Kidney epithelial cell (primary cell): ENCODE measurements at regions not wholly inside any gene's neighbourhood (a gene's known extent, or its start where the extent isn't known, plus 50 kb on each side); places are given as distances from the start of the nearest gene placed in this dataset.
"Not testable (repeated sequence)": the region's sequence is repeated elsewhere in the genome, so short reads cannot be mapped to it uniquely, and the experiment has no call there.

Source experiments
- DNase-seq: peaks from one replicate; pipeline ENCODE4 v3.0.0-alpha.2; 2010; ENCODE audit warnings: low read depth
- H3K27me3 ChIP-seq: 2 replicates; pipeline ENCODE4 v1.6.0; 2011; ENCODE audit warnings: low read length; ENCODE audit not compliant: control insufficient read depth, insufficient read depth
- H3K36me3 ChIP-seq: 2 replicates; pipeline ENCODE4 v1.5.1; 2011; ENCODE audit warnings: low read length; ENCODE audit not compliant: control insufficient read depth, insufficient read depth
- H3K4me3 ChIP-seq: 2 replicates; pipeline ENCODE4 v1.5.1; 2011; ENCODE audit warnings: low read depth, mild to moderate bottlenecking, control low read depth, low read length
- TF ChIP-seq, protein P1 (sequence below): IDR thresholded peaks from 2 replicates; pipeline ENCODE4 v1.5.1; 2011; ENCODE audit warnings: mild to moderate bottlenecking, moderate library complexity, low read length, control low read depth, inconsistent platforms; ENCODE audit not compliant: insufficient read depth, poor library complexity, severe bottlenecking

DNA sequence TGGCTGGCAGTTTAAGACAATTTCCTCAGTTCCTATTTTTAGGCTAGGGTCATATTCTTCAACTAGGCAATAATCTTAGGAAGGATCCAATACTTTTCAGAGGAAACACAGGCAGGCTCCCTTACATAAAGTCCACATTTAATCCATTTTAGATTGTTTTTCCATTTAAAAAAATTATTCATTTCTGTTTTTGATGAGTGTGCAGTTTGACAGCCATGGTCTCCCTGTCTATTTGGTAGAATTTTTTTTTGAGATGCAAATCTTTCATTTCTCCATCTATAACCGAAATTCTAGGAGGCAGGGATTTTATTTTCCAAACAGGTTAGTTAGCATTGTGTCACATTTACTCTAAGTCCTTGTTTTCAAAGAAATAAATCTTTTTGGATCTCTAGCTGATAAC, 326.8 kb downstream of the PPP4R3C start:
- Histone ChIP-seq H3K27me3 (no peaks in the 10 kb centered on the region), H3K36me3 (no peaks in the 10 kb centered on the region), H3K4me3 (no peak overlapping the region)
- no peak for DNase-seq
- TF ChIP-seq, protein P1, sequence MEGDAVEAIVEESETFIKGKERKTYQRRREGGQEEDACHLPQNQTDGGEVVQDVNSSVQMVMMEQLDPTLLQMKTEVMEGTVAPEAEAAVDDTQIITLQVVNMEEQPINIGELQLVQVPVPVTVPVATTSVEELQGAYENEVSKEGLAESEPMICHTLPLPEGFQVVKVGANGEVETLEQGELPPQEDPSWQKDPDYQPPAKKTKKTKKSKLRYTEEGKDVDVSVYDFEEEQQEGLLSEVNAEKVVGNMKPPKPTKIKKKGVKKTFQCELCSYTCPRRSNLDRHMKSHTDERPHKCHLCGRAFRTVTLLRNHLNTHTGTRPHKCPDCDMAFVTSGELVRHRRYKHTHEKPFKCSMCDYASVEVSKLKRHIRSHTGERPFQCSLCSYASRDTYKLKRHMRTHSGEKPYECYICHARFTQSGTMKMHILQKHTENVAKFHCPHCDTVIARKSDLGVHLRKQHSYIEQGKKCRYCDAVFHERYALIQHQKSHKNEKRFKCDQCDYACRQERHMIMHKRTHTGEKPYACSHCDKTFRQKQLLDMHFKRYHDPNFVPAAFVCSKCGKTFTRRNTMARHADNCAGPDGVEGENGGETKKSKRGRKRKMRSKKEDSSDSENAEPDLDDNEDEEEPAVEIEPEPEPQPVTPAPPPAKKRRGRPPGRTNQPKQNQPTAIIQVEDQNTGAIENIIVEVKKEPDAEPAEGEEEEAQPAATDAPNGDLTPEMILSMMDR: no peak

DNA sequence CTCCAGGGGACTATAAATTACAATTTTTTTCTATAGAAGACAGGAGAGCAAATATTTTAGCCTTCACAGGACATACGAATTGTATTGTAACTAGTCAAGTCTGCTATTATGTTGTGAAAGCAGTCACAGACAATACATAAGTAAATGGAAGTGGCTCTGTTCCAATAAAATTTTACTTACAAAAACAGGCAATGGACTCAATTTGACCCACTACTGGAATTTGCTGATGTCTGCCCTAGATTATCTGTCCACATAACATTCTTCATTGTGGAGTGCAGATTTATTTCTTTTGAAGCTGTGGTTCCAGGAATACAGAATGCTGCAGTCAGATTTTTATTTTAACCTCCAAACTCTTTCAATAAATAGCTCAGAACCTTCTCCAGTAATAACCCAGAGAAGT, 330.3 kb downstream of the PPP4R3C start:
- no peaks in the 10 kb centered on the region for H3K27me3 ChIP-seq
- DNase-seq: no peak
- TF ChIP-seq, protein P1: no peak
- no peak overlapping the region for H3K4me3 ChIP-seq
- H3K36me3 ChIP-seq: no peaks in the 10 kb centered on the region

DNA sequence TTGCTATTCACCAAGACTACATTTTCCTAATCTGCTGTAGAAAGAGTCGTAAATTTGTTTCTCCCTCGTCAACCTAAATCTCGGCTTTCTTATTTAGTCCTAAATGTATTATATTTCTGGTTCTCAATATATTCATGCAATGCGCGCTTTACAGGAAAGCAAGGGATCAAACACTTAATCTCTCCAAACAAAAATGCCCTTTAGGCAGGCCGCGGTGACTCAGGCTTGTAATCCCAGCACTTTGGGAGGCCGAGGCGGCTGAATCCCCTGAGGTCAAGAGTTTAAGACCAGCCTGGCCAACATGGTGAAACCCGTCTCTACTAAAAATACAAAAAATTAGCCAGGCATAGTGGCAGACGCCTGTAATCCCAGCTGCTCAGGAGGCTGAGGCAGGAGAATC, 376.0 kb downstream of the PPP4R3C start:
- not testable (repeated sequence) for H3K27me3 ChIP-seq, DNase-seq, H3K36me3 ChIP-seq, H3K4me3 ChIP-seq

DNA sequence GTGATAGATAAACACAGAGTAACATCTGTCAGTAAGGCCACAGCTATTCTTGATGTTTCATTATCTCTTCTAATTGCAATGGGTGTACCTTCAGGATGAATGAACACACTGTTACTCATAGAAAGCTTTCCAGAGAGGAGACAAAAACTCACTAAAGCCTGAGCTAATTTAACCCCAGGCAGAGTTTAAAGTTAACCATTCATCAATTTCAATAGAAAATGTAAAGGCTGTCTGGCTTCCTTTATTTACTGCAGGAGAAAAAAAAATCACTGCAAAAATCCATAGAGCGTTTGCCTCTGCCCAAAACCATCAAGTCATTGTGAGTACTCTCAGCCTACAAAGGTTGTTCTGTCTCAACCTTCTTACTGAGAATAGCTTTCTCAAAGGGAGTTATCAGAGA, 376.9 kb downstream of the PPP4R3C start:
- TF ChIP-seq, protein P1: no peak
- no peak for DNase-seq
- Histone ChIP-seq H3K27me3 (no peaks in the 10 kb centered on the region), H3K36me3 (no peaks in the 10 kb centered on the region), H3K4me3 (no peak overlapping the region)

DNA sequence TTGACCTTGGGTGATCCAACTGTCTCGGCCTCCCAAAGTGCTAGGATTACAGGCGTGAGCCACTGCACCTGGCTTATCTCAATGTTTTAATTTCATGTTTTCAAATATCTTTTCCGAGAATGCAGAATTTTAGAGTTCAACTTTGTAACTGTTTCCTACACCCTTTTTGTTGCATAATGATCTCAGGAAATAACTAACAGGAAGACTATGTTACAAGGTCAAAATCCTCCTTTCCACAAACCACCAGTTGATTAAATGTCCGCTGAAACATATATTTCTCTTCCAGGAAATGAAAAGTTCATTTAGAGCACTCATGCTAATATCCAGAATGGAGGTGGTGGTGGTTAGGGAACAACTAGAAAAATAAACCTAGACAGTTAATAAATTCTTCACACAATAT, 377.8 kb downstream of the PPP4R3C start:
- DNase-seq: no peak
- Histone ChIP-seq H3K27me3 (no peaks in the 10 kb centered on the region), H3K4me3 (no peak overlapping the region), H3K36me3 (no peaks in the 10 kb centered on the region)
- TF ChIP-seq, protein P1: no peak

DNA sequence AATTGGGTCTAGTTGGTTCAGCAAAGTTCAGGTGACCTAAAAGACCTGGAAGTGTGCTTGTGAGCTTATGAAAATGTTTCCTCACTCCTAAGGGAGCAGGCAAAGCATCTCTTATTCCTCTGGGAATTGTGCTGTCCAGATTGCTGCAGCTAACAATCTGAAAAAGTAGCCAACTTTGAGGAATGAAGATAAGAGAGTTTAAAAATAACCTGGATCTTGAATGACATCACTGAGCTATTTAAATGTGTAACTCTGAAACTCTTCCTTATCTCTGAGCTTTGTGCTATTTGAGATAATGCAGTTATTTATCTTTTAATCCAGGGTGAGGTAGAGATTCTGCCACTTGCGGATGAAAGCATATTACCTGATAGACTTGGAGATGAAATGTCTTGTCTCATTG, 384.8 kb downstream of the PPP4R3C start:
- no peaks in the 10 kb centered on the region for H3K36me3 ChIP-seq
- no peaks in the 10 kb centered on the region for H3K27me3 ChIP-seq
- no peak overlapping the region for H3K4me3 ChIP-seq
- no peak for DNase-seq
- TF ChIP-seq, protein P1: no peak
